Amniotic epithelial cell (primary cell): ENCODE measurements at regions not wholly inside any gene's neighbourhood (a gene's known extent, or its start where the extent isn't known, plus 50 kb on each side); places are given as distances from the start of the nearest gene placed in this dataset.
A peak's percentile ranks its signal among the peaks of the same experiment; 100 is the strongest.

ENCODE experiments used
- DNase-seq: peaks from one replicate; pipeline ENCODE4 v3.0.0-alpha.2; 2010; ENCODE audit warnings: low read depth

DNA sequence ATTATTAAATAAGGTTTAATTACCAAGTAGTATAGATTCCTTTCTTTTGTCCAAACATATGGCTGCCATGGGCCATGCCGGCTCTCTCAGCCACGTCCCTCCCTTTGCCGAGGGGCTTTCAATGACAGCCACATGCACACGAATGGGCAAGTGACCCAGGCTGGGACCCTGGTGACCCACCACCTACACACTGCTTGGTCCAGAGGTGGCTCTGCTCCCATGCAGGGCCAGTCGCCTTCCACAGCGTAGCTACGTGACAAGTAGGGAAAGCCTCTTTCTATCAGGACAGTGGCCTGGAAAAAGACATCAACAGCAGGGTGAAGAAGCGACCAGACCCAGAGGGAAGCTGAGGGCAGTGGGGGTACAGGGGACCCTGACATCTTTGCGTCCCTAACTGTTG, 152.8 kb upstream of the CST7 start:
- DNase-seq = no peak

DNA sequence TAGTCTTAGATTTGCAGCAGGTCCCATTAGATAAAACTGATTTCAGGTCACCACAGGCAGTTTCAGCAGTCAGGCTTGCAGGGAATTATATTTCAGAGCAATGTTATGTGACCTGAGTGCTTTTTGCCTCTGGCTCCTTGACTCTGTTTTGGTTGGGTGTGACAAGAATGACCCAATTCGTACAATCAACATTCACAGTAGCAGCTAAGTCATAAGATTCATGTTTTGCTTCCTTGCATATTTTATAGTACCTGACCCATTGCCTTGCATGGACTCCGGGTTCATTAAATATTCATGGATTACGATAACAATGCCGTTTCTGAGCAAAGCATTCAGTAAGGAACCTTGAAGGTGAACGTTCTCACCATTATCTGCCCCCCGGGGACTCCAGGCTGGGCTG, 152.0 kb upstream of the CST7 start:
- no peak for DNase-seq

DNA sequence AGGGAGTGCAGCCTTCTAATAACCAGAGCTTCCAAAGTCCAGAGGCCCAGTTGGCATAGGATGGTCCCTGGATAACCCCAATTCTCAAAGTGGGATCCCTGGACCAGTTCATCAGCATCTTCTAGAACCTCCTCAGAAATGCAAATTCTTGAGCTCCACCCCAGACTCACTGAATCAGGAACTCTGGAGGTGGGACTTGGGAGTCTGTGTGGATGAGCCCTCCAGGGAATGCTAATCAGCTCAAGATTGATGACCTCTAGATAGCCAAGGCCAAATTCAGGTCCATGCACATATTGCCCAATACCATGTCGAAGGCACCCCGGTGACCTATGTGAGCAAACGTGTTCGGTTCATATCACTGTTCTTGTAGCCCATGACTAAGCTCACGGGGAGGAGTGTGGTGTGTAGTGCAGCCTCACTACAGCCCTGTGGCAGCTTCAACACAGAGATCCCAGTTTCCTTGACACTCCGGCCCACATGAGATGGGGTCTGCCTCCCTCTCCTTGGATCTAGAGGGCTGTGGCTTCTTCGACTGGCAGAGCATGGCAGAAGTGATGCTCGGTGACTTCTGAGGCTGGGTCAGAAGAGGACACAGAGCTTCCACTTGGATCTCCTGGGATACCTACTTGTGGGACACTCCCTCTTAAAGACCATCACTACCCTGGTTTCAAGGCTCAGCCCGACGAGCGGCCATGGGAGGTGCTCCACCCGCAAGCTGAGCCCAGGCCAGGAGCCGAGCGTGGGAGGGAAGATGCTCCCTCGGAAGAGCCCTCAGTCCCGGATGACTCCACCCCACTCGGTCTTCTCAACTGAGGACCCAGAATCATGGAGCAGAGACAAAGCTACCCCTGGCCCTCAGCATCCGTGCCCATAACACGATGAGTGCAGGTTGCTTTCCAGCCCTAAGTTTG, 151.1 kb upstream of the CST7 start:
- no peak for DNase-seq

DNA sequence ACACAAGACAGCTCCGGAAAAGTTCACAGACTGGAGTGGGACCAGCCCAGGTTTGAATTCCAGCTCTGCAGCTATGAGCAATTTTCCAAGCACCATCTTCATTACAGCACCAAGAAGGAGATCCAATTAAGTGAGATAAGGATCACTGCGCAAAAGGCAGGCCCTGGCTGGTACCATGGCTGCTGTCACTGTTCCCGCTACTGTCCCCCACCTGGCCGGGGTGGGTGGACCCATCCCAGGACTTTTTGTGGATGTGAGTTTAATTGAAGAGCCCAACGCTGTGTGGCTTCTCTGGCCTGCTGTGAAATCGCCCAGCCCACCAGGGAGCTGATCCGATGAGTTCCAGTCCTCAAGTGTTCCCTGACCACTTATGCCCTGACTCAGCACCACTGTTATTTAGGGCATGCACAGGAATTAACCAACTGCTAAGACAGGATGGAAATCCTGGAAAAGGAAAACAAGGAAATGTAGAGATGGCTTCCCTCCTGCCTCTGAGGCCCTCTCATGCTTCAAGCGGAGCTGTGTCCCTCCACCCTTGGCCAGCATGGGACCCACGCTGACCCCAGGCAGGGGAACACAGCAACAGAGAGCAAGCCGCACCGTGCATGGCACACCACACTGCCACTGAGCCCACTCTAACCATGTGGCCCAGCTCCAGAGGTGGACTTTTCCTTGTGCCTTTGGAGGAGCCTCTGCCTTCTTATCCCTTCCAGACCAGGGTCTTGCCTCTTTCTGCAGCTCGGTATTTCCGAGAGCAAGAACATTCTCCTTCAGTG, 150.0 kb upstream of the CST7 start:
- peak; percentile 2 for DNase-seq

DNA sequence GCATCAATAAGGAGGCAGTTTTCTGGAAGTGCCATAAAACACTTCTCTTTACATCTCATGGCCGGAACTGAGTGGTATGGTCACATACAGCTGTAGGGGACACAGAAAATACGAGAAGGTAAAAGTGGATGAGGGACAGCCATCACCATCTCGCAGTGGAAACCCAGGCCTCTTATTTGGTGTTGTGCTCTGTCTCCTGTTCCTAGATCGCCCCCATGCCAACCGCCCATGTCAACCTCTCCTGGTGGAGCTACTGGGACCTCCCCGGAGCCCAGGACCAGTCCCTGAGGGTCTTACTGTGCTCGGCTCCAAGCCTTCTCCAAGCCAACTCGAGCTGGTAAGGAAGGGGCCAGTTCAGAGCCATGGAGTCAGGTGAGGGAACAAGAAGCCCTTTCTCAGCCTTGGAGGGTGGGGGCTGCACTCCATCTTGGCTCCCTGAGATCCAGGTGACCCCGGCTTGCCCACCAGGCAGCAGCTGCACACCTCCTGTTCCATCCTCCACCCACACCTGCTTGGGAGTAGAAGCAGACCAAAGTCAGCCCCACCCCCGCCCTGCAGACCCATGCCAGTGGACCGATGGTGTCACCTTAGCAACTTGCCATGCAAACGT, 149.0 kb upstream of the CST7 start:
- no peak for DNase-seq

DNA sequence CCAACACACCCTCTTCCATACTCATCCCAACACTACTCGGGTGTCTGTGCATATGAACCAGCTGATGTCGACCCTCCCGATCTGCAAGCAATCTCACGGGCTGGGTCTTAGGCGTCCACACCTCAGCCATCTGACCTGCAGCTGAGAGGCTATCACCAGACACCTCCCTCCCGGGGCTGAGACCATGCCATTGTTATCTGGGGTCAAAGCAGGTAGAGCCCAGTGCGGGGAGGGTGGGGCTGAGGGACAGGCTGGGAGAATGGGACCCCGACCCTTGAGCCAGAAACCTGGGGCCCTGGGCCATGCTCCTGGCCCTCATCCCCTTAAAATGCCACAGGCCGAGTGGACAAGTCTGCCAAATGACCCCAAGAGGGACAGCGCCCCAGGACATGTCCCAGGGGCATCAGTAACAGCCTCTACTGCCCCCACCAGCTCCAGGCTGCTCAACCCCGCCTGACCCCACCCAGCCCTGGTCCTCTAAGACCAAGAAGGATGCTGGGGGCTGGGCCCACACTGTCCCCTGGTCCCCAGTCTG, 146.7 kb upstream of the CST7 start:
- no peak for DNase-seq

DNA sequence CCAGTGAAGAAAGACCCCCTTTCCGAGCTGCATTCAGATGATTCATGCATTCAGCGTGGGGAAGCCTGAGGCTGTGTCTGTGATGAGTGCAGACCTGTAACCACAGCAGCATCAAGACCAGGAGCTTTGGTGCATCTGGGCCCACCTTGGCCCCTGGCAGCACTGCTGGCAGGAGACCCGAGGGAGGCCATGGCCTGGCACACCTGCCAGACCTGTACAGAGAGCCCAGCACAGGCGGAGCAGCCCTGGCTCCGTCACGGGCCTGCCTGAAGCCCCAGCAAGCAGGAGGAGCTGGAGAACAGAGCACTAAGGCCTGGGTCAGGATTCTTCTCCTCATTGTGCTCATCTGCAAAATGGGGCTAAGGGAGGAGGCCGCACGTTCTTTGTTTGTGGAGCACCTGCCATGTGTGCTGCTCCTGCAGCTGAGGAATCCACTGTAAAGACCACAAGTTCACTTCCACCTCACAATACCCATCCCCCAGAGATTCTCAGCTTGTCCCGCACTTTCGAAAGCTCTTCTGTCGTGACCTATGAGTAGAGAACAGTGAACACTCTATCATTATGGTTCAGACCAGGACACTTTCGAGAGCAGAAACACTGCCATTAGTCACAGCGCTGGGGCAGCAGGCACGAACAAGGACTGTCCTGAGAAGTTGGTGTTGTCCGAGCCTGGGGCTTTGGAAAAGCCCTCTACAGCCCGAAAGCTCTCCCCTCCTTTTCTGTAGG, 144.4 kb upstream of the CST7 start:
- DNase-seq = no peak

DNA sequence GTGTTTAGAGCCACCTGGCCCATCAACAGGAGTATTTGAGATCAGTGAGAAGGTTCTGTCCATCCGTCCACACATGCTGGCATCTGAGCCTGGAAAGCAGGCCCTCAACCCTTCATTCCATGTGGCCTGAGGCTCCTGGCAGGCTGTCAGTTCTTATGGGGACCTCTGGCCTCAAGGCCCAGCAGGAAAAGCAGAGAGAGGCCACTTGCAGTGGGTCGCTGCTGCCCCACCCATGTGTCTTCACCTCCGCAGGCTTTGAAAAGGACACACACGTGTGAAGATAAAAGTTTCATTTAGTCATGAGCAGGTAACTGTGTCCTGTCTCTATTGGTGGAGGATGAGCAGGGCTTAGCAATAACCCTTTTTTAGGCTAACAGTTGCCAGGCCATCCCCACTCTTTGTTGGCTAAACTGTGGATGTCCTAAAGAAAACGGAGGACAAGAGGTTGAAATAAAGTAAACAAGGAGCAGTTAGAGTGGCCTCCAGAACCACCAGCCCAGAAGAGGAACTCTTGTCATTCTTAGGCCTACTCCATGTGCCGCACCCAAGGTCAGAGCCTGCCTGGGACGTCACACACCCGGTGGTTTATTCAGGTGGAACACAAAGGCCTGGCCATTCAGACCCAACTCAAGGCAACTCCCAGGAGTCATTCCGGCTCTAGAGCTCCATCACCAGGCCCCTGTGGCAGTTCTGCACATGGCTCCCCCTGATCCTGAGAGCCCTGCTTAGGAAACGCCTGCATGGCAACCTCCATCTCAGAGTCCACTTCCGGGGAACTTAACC, 143.4 kb upstream of the CST7 start:
- DNase-seq = no peak

DNA sequence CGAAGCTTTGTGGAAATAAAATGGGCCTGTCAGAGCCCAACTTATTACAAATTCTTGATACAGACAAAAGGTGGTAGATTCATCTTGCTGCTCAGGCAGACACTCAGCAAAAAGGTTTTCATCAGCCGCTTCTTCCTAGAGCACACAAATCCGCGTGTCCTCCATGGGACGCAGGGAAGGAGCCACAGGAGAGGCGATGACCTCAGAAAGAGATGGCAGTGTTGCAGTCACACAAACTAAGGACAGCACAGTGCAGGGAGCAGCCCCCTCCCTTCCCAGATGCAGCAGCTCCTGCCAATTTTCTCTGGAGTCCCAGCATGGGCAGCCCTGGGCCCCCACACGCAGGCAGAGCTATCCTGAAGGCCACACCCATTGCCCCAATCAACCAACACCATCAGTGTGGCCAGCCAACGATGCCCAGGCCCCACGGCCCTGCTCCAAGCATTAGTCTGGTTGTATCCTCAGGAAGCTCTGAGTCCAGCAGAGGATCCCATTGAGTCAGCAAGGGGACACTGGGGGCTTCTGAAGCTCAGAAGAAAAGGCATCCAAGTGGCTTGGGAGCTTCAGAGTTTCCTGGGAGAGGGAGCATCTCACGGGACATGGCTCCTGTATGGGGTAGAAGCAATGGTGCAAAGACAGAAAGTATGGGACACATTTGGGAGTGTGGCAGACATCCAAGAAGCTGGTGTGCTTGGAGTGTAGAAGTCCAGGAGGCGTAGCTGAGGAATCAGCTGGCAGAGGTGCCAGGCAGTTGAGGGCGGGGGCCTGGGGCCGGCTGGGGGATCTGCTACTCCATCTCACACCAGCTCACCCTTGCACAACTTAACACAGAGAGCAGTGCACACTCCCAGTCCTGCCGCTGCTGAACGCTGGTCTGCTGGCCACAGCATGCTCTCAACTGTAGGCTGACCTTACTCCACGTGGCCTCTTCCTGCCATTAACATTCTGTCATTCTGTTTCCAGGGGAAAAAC, 142.1 kb upstream of the CST7 start:
- no peak for DNase-seq

DNA sequence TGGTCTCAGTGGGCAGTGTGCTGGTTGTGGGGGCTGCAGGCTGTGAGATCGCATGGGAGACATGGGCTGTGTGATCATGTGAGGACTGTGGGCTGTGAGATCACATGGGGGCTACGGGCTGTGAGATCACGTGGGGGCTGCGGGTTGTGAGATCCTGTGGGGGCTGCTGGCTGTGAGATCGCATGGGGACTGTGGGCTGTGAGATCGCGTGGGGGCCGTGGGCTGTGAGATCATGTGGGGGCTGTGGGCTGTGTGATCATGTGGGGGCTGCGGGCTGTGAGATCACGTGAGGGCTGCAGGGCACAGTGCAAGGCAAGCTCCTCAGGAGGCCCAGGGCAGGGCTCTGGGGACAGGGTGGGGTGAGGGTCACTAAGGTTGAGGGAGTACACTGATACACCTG, 140.5 kb upstream of the CST7 start:
- DNase-seq = no peak

DNA sequence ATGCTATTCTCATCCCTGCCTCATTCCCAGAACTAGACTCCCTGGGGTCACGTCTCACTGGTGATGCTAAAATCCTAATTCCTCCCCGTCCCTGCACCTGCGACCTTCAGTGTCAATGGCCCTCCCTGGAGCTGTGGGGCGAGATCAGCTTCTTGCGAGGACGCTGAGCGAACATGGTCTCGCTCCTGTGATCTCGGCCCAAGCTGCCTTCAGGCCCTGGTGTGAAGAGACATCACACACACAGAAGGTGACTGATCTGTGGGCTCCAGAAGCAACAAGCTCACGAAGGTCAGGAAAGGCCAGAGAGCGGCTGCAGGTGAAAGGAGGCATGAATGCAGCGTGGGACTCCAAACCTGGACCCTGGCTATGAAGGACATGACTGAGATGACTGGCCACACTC, 139.5 kb upstream of the CST7 start:
- no peak for DNase-seq

DNA sequence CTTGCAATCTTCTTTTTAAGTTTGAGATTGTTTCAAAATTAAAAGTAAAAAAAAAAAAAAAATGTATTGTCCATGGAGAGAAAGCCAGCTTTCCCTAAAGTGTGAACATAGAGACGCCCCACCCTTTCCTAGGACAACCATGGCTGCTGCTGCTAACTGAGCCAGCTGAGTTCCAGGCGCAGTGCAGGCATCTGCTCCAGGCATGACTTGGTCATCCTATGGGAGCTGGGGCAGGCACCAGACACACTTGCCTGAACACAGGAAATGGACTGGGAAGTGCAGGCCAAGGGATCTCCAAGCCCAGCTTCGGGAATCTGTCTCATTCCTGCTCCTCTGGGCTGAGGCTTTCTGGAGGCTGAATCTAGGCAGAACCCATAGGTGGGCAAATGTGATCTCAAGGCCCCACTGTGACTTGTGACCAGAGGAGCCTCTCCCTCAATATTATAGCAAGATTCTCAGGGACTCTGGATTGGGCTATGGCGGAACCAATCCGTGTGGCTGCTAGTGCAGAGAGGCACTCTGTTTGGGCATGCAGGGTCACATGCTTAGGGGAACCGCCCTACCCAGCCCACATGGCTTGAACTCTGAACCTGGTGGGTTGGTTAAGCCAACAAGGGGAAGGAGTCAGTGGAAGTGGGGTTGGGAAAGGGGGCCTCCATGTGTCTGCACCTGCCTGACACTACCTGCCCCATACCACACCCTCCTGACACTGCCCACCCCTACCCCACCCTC, 138.2 kb upstream of the CST7 start:
- no peak for DNase-seq

DNA sequence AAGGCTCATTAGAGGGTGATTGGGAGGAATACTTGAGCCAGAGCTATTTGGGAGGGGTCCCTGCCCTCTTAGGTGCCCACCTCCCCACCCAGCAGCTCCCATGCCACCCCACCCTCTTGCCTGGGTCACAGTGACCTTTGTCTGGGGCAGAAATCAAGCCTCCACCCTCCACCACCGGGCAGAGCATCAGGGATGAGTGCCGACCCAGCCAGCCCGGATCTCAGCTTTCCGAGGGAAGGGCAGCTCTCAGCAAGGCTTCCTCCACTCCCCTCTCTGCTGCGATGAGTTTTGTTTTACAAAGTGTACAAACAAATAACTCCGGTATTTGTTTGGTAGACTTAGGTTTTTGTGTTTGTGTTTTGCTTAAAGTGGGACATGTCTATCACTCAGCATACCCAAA, 136.7 kb upstream of the CST7 start:
- no peak for DNase-seq

DNA sequence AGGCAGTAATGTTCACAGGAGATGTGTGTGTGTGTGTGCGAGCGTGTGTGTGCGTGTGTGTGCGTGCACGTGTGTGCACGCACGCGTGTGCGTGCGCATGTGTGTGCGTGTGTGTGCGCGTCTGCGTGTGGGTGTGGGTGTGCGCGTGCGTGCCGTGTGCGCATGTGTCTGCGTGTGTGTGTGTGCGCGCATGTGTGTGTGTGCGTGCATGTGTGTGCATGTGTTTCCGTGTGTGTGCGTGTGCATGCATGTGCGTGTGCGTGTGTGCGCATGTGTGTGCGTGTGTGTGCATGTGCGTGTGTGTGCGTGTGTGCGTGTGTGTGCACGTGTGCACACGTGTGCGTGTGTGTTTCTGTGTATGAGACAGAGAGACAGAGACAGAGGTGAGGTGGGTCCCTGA, 136.0 kb upstream of the CST7 start:
- no peak for DNase-seq

DNA sequence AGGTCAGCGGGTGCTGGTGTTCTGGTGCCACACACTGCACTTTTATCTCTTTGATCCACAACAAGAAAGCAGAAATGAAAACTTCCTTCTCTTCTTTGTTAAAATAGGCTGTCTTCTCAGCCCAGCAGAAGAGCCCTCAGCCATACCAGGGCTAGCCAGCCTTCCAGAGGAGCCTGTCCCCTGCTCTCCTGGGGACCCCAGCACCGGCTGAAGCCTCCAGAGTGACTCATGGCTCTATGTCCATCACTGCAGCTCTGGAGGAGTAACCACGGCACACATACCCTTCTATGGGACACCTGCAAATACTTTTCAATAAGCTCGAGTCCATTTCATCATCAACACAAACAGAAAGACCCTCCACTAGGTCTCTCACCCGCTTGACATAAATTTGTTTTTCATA, 135.6 kb upstream of the CST7 start:
- no peak for DNase-seq

DNA sequence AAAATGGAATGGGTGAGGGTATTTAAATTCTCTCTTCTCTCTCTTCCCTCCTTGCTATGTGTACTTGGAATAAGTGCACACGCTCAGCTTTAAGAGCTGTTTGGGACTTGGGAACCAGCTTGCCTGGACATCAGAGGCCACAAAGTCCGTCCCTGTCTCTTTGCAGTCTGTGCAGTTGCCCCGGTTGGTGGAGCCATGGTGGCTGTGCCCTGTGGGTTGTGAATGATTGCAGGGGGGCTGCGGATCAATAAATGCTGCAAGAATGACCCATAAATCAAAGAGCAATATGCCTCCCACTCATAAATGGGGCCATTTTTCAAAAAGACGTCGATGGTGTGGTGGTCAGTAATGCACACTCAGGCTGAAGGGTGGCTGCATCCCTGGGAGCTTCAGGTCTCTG, 135.1 kb upstream of the CST7 start:
- DNase-seq = no peak

DNA sequence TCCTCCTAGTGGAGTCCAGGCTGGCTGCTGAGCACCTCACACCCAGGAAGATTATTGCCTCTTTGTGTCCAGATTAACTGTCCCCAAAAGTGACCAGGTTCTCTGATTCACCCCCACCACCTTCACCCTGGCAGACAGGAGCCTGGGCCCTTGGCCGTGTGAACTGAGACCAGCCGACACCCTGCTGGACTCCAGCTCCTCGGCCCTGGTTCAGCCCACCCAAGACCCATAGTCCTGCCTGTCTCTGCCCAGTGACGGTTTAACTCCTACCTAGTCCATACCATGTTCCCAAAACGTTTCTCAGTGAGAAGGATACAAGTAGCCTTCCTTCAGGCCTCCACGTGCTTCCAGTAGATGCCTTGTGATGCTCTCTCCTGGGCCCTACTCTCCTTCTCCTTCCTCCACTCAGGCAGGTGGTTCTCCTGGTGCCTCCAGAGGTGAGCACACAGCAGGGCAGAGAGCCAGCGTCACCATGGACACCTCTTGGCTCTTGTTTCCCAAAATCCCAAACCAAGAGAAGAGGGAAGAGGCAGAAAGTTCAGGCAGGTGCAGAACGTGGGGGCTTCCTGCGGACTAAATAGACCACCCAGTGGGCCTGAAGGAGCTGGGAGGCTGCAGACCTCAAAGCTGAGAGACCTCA, 134.4 kb upstream of the CST7 start:
- no peak for DNase-seq

DNA sequence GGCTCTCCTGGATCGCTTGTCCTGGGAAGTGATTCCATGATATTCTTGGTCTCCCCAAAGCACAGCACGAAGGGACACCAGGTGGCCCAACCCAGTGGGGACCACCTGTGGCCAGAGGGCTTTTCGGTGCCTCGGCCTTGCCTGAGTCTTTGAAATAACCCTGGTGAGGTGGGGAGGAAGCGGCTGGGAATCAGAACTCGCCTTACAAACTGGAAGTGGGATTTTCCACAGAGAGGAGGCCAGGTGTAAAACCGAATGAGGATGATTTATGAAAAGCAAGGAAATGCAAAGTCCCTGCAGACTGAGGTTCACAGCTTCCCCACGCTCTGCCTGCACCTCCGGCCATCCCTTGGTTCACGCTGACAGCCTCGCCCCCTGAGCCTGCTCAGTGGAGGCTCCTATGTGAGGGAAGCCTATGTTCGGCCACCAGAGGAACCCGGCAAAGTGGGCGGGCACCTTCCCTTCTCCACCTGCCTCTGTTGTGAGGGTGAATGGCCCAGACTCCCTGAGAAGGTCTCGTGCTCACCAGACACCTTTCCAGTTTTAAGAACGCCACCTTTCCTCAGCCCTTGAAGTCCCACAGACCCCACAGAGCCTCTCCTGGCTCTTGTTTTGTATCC, 133.8 kb upstream of the CST7 start:
- no peak for DNase-seq
